K562 (cell line): ENCODE measurements at regions not wholly inside any gene's neighbourhood (a gene's known extent, or its start where the extent isn't known, plus 50 kb on each side); places are given as distances from the start of the nearest gene placed in this dataset.

Source experiments
- ATAC-seq: fragments of 200-7000 bp; cut with Tn5 transposase; 3 replicates; pipeline ENCODE4 v1.9.1; 2020; ENCODE audit warnings: moderate library complexity
- BruUV-seq: library from RNA; stranded (reverse); fragments of 400-500 nt; replicated peaks from 2 replicates; lab custom pipeline; 2021; lab: Mats Ljungman, UMichigan
- CTCF ChIA-PET: fragments of 300-600 bp; formaldehyde crosslinking; extraction: SDS; loops from one replicate; lab custom pipeline; 2021; ENCODE audit warnings: low intra/inter-chr PET ratio; lab: Yijun Ruan, JAX
- POLR2A ChIA-PET: fragments of 300-600, 350-650 bp; sonication (Branson Sonifier 250); formaldehyde crosslinking; extraction: SDS; loops from one replicate; lab custom pipeline; 2021; ENCODE audit warnings: antibody characterized with exemption, inconsistent platforms; lab: Yijun Ruan, JAX
- DNase-seq, 4 experiments: peaks; one replicate each; pipeline versions ENCODE4 v3.0.0 to v3.0.0-alpha.2; 2011 to 2018; ENCODE audit warnings: low spot score in 3 of 4, mixed read lengths in 3 of 4; ENCODE audit errors: extremely low read depth in 1 of 4
- FAIRE-seq: peaks from 2 replicates; lab custom pipeline; 2011; peaks lifted over from hg19 to GRCh38; lab: Jason Lieb, UNC
- H2AFZ ChIP-seq: 2 replicates; pipeline ENCODE4 v1.6.0; 2011; ENCODE audit warnings: low read depth, low read length, control low read depth, inconsistent platforms
- H3K27ac ChIP-seq: fragments of 200-600 bp; 3 replicates; pipeline ENCODE4 v1.8.0; 2011; ENCODE audit warnings: low read depth, mild to moderate bottlenecking, control low read depth, inconsistent platforms, low read length, moderate library complexity, mixed read lengths; ENCODE audit errors: extremely low read depth
- H3K27me3 ChIP-seq, 2 experiments: fragments of 300-600 bp in 1 of 2; 2 replicates in 1 of 2; 3 replicates in 1 of 2; pipeline versions ENCODE4 v1.6.0 to v1.8.0; 2011; ENCODE audit warnings: inconsistent platforms in 2 of 2, low read length in 2 of 2, mild to moderate bottlenecking in 1 of 2, mixed read lengths in 1 of 2, moderate library complexity in 1 of 2; ENCODE audit not compliant: control insufficient read depth in 2 of 2, insufficient read depth in 2 of 2
- H3K36me3 ChIP-seq: fragments of 300-600 bp; 3 replicates; pipeline ENCODE4 v1.8.0; 2011; ENCODE audit warnings: mild to moderate bottlenecking, low read length, inconsistent platforms; ENCODE audit not compliant: control insufficient read depth, insufficient read depth
- H3K4me1 ChIP-seq, 2 experiments: fragments of 200-600 bp in 1 of 2; replicated peaks in 1 of 2; 2 replicates in 1 of 2; 3 replicates in 1 of 2; pipeline versions ENCODE4 v1.5.1 to v1.8.0; 2011; ENCODE audit warnings: inconsistent platforms in 2 of 2, low read length in 2 of 2, mild to moderate bottlenecking in 1 of 2, mixed read lengths in 1 of 2, moderate library complexity in 1 of 2; ENCODE audit not compliant: control insufficient read depth in 2 of 2, insufficient read depth in 2 of 2
- H3K4me2 ChIP-seq: 2 replicates; pipeline ENCODE4 v1.6.1; 2011; ENCODE audit warnings: low read length, control low read depth, inconsistent platforms, mixed read lengths; ENCODE audit not compliant: insufficient read depth
- H3K4me3 ChIP-seq: fragments of 200-600 bp; sonication (generic), shearing (Covaris generic); 2 replicates; pipeline ENCODE4 v1.5.1; 2016; ENCODE audit warnings: control low read depth, inconsistent platforms
- H3K79me2 ChIP-seq: fragments of 200-600 bp; 3 replicates; pipeline ENCODE4 v1.8.0; 2011; ENCODE audit warnings: low read length, inconsistent platforms; ENCODE audit not compliant: control insufficient read depth, insufficient read depth
- H3K9ac ChIP-seq, 2 experiments: 2 replicates each; pipeline versions ENCODE4 v1.6.0 to v1.6.1; 2011; ENCODE audit warnings: low read depth in 2 of 2, low read length in 2 of 2, control low read depth in 1 of 2, inconsistent platforms in 1 of 2, mild to moderate bottlenecking in 1 of 2, mixed read lengths in 1 of 2; ENCODE audit not compliant: insufficient read depth in 1 of 2
- H3K9me1 ChIP-seq: one replicate; pipeline ENCODE4 v1.6.0; 2011; ENCODE audit warnings: inconsistent platforms, mild to moderate bottlenecking, low read length, moderate library complexity; ENCODE audit not compliant: control insufficient read depth, insufficient read depth
- H3K9me3 ChIP-seq: replicated peaks from 2 replicates; pipeline ENCODE4 v1.5.1; 2011; ENCODE audit warnings: low read depth, low read length, inconsistent platforms; ENCODE audit not compliant: control insufficient read depth, insufficient read depth
- H4K20me1 ChIP-seq: replicated peaks from 2 replicates; pipeline ENCODE4 v1.6.1; 2011; ENCODE audit warnings: low read length, inconsistent platforms, mixed read lengths; ENCODE audit not compliant: control insufficient read depth, insufficient read depth
- ATF1 ChIP-seq, 2 experiments: fragments of 450-650 bp in 1 of 2; IDR thresholded peaks; 2 replicates each; pipeline ENCODE4 v1.6.1; 2016; ENCODE audit warnings: missing compliant biosample characterization in 1 of 2, missing genetic modification characterization in 1 of 2
- CBFA2T3 ChIP-seq: fragments of 450-650 bp; IDR thresholded peaks from 2 replicates; pipeline ENCODE4 v1.6.1; 2017
- CEBPB ChIP-seq: fragments of 450-650 bp; IDR thresholded peaks from 2 replicates; pipeline ENCODE4 v1.6.1; 2016; ENCODE audit warnings: missing genetic modification characterization, missing compliant biosample characterization
- ETV1 ChIP-seq: fragments of 450-650 bp; conservative IDR thresholded peaks from 2 replicates; pipeline ENCODE4 v1.6.1; 2016; ENCODE audit warnings: missing genetic modification characterization, control low read depth, low read depth, missing compliant biosample characterization
- KDM5B ChIP-seq: fragments of 200-600 bp; sonication (generic); IDR thresholded peaks from 2 replicates; pipeline ENCODE4 v1.6.1; 2012; ENCODE audit warnings: low read depth, mild to moderate bottlenecking, moderate library complexity, low read length, control low read depth, inconsistent platforms; ENCODE audit not compliant: insufficient replicate concordance
- RAD21 ChIP-seq, 2 experiments: fragments of 250-450 bp in 1 of 2; fragments of 450-650 bp in 1 of 2; sonication (Bioruptor Pico) in 1 of 2; formaldehyde crosslinking in 1 of 2; IDR thresholded peaks in 1 of 2; conservative IDR thresholded peaks in 1 of 2; 2 replicates each; pipeline versions ENCODE4 v1.4.0 to v1.8.0; 2020 to 2022; ENCODE audit warnings: mild to moderate bottlenecking in 2 of 2, moderate library complexity in 1 of 2
- RBM22 ChIP-seq: fragments of 200-400 bp; formaldehyde crosslinking; IDR thresholded peaks from 2 replicates; pipeline ENCODE4 v1.6.1; 2018; ENCODE audit warnings: low read length, low read depth; ENCODE audit not compliant: poor library complexity, severe bottlenecking
- WGBS: fragments of 100-300 bp; shearing (Covaris generic); methylation state at CpG from one replicate; pipeline ENCODE4 v1.1.6; 2016; ENCODE audit warnings: low coverage, mixed read lengths; ENCODE audit not compliant: insufficient coverage; ENCODE audit errors: missing lambda C conversion rate; 5-methylcytosine and 5-hydroxymethylcytosine counted together
- in situ Hi-C: fragments of 300-500 bp; cut with MboI; formaldehyde crosslinking; loops from 4 replicates; pipeline ENCODE4 v1.15.0; 2018; ENCODE audit warnings: inconsistent platforms, mixed read lengths
- intact Hi-C: fragments of 100-400 bp; cut with micrococcal nuclease; formaldehyde crosslinking; loops from 2 replicates; pipeline ENCODE4 v1.14.2; 2022

DNA sequence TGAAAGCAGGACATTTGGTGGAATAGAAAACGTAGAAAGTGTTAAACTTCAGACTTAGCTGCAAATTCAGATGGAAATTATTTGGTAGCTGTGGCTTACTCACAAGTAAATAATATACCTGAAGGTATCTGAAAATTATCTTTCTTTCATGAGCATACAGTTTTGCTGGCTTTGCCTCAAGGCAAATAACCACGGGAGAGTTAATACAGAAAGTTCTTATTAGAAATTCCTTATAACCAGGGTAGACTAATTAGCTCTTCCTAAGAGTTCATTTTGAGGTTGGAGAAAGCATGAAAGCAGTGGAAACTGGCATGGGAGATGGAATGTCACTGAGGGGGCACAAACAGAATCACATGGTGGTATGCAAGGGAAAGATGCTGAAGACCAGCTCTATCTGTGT, 217.5 kb downstream of the CD83 start:
- Histone ChIP-seq H4K20me1 (no peaks in the 10 kb centered on the region), H3K27me3 (peaks cover 11 to 13% of the 10 kb centered on the region in 2 experiments; a peak in 3 of 5 replicates), H3K79me2 (no peaks in the 10 kb centered on the region), H3K9me1 (no peaks in the 10 kb centered on the region), H3K4me3 (no peak overlapping the region), H3K36me3 (no peaks in the 10 kb centered on the region), H3K9me3 (no peaks in the 10 kb centered on the region), H2AFZ (no peak overlapping the region), H3K4me2 (no peak overlapping the region), H3K4me1 (no peaks in the 10 kb centered on the region), H3K27ac (no peak overlapping the region), H3K9ac (no peak overlapping the region)
- in situ Hi-C loops (no loop called here), intact Hi-C loops (no loop called here)
- 0% methylated on average over 2 of the region's 2 CpGs for WGBS
- POLR2A ChIA-PET: no interaction called here
- no peak for TF ChIP-seq ETV1 (tag)
- TF ChIP-seq RBM22: no peak
- TF ChIP-seq ATF1 (CRISPR knock-in tag; IDR thresholded peaks at IDR 0.05): no peak
- TF ChIP-seq ATF1 (tag; IDR thresholded peaks at IDR 0.05): no peak
- no peak for TF ChIP-seq RAD21 (CRISPR knock-in tag; conservative IDR thresholded peaks at IDR 0.05 in 1 of 2, IDR thresholded peaks at IDR 0.05 in 1 of 2)
- TF ChIP-seq KDM5B: no peak
- ATAC-seq (no peak), DNase-seq (no peak), FAIRE-seq (no peak)
- BruUV-seq: no TSS peak
- CTCF ChIA-PET: no interaction called here

DNA sequence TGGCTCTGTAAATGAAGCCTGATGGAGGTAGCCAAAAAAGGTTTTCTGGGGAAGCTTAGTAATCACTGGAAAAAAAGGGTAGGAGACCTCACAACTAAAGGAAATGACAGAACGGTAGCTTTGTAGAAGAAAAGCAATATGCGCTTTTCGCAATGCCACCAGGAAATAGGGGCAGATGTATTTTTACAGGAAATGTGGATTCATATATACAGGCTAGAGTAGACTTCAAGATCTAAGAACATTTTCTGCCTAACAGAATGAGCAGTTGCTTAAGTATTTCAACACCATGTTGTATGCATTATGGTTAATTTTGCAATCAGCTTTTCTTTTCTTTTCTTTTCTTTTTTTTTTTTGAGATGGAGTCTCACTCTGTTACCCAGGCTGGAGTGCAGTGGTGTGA, 219.6 kb downstream of the CD83 start:
- POLR2A ChIA-PET: interaction anchor here (0.8 to 1.5 kb wide), 4 partner anchors 9 to 137 kb away, joined by 3 to 6 read pairs (median 4); no protein-coding TSS in a partner anchor
- in situ Hi-C loops: no loop called here
- TF ChIP-seq CBFA2T3: no peak
- peak; percentile 29; the same call in 1 of the 2 replicates for TF ChIP-seq CEBPB (tag)
- no peaks in the 10 kb centered on the region for H3K4me1 ChIP-seq
- ATAC-seq (no peak), FAIRE-seq (no peak), DNase-seq (no peak)
- H3K4me3 ChIP-seq: no peak overlapping the region
- no peaks in the 10 kb centered on the region for H3K9me1 ChIP-seq
- 71% methylated on average over 3 of the region's 3 CpGs for WGBS
- no peaks in the 10 kb centered on the region for H3K79me2 ChIP-seq
- H3K36me3 ChIP-seq: no peaks in the 10 kb centered on the region
- intact Hi-C loops: no loop called here
- H3K27ac ChIP-seq: no peak overlapping the region
- BruUV-seq: no TSS peak
- H3K9me3 ChIP-seq: no peaks in the 10 kb centered on the region
- H2AFZ ChIP-seq: no peak overlapping the region
- no peak overlapping the region for H3K9ac ChIP-seq
- no peak overlapping the region for H3K4me2 ChIP-seq
- no peaks in the 10 kb centered on the region for H4K20me1 ChIP-seq
- CTCF ChIA-PET: no interaction called here
- peaks cover 4 to 11% of the 10 kb centered on the region in 2 experiments; a peak in 3 of 5 replicates for H3K27me3 ChIP-seq
